Activated CD8-positive, alpha-beta memory T cell treated with anti-CD3 and anti-CD28 coated beads for 24 hours (primary cell): ENCODE measurements at regions not wholly inside any gene's neighbourhood (a gene's known extent, or its start where the extent isn't known, plus 50 kb on each side); places are given as distances from the start of the nearest gene placed in this dataset.

Experiments
- DNase-seq: peaks from one replicate; pipeline ENCODE4 v3.0.0-alpha.2; 2020

DNA sequence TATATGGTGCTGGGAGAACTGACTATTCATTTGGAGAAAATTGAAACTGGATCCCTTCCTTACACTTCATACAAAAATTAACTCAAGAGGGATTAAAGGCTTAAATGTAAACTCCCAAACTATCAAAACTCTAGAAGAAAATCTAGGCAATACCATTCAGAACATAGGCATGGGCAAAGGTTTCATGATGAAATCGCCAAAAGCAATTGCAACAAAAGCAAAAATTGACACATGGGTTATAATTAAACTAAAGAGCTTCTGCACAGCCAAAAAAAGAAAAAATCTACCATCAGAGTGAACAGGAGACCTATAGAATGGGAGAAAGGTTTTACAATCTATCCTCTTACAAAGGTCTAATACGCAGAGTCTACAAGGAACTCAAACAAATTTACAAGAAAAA, 851.3 kb upstream of the MAN1A1 start:
- no peak for DNase-seq

DNA sequence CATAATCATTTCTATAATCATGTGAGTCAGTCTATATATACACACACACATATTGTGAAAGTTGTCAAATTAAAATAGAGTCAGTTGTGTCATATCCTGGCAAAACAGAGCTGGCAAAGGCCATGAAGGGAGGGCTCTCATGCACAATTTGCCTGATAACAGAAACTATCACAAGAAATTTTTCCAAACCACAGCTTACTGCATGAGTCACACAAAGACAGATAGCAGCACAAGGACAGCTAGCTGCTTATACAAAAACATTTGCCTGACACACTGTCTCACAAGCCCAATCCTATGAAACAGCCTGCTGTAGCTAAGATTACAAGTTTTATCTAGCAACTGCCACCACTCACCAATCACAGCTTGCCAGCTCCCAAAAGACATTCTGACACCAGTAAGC, 848.5 kb upstream of the MAN1A1 start:
- no peak for DNase-seq

DNA sequence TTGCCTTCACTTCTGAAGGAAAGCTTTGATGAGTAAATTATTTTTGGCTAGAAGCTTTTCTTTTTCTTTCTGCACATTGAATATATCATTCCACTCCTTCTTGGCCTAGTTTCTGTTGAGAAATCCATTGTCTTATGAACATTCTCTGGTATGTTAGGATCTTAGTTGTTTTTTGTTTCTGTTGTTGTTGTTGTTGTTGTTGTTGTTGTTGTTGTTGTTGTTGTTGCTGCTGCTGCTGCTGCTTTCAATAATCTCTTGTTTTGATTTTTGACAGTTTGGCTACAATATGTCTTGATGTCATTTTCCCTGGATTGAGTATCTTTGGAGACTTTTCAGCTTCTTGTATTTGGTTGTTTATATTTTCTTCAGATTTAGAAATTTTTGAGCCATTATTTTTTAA, 836.5 kb upstream of the MAN1A1 start:
- DNase-seq, result no peak

DNA sequence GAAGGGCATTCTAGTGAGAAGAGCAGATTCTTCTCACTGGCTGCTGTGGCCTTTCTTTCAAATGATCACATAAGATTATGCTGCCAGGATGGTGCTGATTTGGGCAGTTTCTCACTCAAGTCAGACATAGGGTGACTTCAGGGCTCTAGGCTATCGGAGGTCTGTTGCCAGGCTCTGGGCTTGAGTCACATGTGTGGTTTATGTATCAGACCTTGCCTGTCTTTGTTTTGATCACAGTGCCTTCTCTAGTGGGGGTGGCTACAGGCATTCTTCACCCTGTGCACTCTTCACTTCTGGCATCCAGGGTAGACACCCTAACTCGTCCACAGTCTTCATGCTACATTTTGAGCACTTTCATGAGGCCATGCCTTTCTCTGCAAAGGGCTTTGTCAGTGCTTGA, 823.7 kb upstream of the MAN1A1 start:
- no peak for DNase-seq

DNA sequence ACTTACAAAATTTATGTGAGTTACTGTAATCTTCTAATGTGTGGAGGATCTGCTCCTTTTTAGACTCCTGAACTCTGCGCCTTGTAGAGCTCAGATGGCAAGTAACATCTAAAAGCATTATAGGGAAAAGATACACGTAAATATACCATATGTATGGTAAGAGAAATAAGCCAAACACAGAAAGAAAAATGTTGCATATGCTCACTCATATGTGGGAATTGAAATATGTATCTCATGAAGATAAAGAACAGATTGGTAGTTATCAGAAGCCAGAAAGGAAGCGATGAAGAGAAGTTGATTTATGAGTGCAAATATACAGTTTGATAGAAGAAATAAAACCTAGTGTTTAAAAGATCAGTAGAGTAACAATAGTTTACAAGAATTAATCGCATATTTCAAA, 815.0 kb upstream of the MAN1A1 start:
- DNase-seq, result no peak

DNA sequence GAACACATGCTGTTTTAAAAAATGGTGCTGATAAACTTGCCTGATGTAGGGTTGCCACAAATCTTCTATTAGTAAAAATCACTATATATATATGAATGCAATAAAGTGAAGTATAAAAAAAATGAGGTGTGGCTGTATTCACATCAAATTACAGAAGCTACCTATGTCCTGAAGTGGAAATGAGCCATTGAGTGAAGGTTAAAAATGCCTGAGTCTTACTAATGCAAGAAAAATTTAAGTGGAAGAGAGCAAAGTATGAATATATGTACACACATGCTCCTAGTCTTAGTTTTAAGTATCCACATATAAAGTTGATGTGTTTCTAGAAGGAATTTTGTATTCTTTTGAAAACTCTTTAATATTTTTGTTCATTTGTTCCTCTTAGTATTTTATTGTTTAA, 808.3 kb upstream of the MAN1A1 start:
- DNase-seq, result no peak

DNA sequence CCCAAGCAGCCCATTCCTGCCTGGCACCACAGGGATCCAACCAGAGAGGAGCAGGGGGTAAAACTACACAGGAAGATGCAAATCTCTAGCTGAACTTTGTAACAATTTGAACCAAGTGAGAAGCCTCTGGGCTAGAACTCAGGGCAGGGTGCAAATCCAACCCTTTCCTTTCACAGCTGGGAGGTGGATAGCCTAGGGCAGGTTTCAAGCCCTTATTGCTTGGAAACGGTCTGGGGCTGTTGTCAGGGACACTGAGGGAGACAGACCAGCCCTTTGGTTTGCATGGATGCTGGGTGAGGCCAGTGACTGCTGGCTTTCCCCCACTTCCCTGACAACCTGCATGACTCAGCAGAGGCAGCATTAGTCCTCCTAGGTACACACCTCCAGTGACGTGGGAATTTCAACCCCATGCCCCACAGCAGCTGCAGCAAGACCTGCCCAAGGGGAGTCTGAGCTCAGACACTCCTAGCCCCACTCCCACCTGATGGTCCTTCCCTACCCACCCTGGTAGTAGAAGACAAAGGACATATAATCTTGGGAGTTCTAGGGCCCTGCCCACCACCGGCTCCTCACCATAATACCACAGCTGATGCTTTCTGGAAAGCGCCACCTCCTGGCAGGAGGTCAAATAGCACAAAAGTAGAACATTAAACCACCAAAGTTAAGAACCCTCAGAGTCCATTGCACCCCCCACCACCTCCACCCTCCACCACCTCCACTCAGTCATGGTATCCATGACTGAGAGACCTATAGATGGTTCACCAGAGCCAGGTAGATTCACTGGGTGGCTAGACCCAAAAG, 797.7 kb upstream of the MAN1A1 start:
- DNase-seq, result no peak

DNA sequence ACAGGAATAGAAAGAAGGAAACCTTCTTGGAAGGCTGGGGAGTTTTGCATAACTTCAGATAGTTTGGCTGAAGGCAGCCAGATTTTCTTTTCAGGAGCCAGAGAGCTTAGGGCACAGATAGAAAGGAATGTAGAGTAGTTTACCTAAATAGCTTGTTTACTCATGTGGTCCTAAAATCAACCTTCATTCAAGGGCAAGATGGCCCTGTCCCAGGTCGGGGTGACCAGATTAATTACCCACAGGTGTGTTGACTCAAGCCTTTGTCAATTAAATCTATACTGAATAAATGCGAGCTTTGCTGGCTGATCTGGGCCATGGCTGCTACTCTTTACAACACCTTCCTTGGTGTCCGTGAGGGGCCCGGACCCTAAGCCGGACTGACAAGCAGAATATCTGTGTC, 792.0 kb upstream of the MAN1A1 start:
- no peak for DNase-seq

DNA sequence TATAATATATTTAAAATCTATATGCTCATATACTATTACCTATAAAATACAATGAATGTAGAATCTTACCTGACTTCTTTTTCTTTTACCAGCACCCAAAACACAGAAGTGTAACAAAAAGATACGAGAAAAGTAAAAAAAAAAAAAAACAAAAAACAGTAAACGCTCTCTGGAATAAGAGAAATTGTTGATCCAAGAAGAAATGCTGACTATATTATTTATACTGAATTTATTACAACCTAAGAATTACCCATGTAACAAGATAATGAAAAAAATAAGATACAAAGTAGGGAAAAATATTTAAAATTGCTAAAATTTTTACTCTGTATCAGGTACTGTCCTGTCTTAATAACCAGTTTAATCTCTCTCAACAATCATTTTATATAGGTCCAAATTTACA, 787.9 kb upstream of the MAN1A1 start:
- no peak for DNase-seq

DNA sequence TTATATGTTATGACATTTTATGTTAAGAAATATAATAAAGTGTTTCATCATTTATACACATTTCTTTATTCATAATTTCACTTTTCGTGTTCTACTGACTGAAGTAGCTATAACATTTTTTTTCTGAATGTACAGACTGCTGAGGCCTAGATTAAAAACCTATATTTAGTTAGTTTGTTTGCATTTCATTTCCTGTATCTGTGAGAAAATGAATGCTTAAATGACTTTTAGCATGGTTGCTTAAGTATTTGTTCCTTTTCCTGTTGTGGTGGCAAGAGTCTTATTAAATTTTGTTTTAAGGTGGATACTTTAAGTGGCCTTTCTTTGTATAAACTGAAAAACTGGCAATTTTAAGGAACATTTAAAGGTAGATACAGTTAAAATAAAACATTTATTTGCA, 779.7 kb upstream of the MAN1A1 start:
- DNase-seq, result no peak

DNA sequence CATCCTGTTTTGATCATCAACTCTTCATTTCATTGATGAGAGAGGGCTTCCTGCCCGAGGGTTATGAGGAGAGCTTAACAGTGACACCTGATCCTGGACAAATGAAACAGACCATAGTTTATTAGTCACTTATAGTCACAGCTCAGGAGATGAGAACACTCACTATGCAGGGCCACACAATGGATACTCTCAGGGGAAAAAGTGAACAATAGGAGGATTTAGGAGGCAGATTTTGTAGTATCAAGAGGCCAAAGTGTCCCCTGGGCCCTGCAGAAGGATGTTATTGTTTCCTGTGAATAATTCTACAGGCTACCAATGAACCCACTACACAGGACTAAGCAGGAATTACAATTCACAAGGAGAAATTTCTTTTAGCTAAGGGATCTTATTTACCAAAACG, 772.8 kb upstream of the MAN1A1 start:
- DNase-seq, result no peak

DNA sequence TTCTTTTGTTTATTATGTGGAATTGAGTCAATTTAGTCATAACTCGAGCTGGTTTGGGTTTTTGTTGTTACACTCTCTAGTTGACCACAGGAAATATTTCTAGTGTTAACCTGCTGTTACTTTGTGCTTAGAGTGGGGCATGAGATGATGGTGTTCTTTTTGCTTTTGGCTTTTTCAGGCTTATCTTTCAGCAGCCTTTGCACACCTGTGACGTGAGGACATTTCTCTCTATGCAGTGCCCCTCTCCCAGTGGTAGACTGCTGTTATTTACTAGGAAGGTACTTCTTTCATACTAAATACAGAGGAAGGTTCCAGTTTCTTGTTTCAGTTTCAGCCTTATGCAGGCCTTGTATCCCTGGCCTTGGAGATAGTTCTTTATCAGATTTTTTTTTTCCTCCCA, 766.8 kb upstream of the MAN1A1 start:
- no peak for DNase-seq

DNA sequence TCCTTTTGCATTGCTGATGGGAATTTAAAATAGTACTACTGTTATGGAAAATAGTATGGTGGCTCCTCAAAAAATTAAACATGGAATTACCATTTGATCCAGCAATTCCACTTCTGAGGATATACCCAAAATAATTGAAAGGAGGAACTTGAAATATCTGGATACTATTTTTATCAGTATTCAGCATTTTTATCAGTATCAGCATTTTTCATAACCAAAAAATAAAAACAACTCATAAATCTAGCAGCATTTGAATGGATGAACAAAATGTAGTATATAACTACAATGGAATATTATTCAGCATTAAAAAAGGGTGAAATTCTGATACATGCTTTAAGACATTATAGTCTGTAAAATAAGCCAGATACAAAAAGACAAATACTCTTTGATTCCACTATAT, 763.4 kb upstream of the MAN1A1 start:
- DNase-seq, result no peak

DNA sequence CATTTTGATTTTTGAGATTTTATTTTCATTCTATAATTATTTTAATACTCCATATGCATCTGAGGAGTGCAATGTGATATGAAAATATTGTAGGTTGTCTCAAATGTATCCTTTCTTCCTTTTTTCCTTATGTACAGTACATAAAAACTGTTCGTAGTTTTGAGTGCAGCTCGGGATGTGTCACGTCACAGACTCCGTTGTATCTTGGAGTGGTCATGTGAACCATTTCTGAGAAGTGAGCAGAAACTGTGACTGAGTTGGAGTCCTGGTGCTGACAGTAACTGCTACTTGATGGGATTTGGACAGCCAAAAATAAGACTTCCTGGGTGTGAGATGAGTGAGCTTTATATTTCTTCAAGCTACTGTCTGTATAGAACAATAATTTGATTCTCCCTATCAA, 761.4 kb upstream of the MAN1A1 start:
- DNase-seq, result no peak

DNA sequence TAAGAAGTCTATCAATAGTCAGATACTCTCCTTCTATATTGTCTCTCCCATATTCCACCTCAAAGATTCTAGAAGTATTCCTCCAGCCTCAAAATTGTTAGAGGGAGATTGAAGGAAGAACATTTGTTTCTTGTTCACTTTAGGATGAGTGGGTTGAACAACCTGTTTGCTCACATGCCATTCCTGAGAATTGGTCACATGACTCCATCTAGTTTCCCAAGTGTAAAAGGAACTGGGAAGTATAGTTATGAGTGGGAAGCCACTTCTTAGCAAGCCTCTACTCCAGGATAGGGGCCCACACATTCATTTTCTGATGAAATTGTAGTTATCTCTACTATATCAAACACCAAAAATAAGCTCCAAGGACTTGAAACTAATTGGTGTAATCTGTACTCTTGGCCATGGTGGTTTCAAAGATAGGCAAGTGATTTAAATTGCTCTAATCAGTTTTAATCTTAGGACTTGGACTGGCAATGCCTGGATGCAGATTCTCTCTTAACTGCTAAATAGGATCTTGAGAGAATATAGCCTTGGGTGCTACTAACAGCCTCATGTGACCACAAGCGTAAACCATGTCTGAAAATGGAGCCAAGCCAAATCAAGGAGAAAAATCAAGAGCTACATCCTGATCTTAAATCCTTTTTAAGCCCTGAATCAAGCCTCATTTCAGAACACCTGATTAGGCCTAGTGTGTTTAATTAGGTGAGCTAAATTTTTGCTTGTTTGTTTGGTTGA, 758.7 kb upstream of the MAN1A1 start:
- no peak for DNase-seq

DNA sequence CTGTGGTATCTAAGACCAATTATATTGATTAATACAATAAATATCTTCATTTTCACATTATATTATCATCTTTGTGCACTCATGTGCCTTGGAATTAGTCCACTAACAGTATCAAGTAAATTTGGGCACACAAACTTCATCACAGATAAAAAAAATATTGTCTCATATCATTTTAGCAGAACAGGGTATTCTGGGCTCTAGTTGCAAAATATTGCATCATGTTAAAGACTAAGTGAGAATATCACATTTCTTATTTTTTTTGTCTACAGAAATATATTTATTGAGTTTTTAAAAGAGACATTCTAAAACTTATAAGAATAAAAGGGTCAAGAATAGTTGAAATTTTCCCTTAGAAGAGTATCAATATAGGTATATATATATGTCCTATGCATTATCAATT, 754.1 kb upstream of the MAN1A1 start:
- DNase-seq, result no peak

DNA sequence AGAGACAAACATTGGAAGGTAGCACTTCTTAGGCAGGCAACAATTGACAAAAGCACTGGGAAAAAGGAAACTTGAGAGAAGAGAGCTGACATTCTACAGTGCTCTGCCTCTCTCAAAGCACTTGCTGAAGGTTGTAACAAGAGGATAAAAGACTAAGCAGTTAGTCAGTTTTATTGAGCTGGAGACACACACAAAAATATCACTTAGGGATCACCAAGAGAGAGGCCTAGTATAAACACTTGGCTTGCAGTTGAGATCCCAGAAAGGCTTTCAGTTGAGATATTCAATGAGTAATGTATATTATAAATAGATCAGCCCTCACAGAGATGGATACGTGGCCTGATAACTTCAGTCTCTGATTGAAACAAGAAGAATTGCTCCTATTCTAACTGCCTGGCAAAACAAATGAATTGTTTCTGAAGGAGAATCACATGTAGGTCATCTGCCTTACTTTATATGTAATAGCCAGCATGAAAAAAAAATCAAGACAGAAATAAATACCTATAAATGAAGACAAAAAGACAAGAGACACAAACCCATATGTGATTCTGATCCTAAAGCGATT, 747.2 kb upstream of the MAN1A1 start:
- no peak for DNase-seq

DNA sequence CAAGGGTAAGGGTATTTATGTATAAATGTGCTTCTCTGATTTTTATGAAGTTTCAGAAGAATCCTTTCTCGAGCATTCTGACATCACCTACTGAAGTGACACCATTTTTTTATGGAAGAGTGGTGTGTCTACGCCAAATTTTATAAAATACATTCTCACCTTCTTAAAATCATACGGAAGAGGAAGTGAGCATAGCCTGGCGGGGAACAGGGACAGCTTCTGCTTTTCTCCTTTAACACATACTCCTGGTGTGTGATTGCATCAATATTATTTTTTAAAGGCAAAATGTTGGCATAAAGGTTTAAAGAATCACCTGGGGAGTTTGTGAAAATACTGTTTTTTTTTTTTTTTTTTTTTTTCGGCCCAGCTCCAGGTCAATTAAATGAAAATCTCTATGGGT, 733.6 kb upstream of the MAN1A1 start:
- no peak for DNase-seq

DNA sequence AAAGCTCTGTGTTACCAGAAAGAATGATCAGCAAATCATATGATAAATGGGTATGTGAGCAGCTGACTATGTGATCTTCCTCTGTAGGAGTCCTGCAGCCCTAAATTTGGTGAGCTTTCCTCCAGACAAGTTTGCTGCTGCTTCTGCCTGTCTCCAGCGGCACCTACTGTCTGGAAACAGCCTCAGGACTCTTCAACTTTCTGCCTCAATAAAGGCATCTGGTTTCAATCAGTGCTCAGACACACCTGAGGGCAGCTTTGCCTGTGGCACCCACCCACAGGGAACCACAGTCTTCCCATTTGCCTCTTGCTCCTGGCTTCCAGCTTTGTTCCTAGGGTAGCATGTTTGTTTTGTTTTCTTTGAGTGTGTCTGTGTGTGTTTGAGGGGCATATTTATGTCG, 727.9 kb upstream of the MAN1A1 start:
- no peak for DNase-seq

DNA sequence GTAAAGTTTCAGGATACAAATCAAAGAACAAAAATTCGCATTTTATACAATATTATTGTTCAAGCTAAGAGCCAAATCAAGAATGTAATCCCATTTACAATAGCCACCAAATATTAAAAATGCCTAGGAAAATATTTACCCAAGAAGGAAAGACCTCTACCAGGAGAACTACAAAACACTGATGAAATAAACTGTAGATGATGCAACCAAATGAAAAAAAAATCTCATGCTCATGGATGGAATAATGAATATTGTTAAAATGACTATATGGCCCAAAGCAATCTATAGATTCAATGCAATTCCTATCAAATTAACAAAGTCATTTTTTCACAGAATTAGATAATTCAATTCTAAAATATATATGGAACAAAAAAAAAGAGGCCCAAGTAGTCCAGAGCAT, 708.8 kb upstream of the MAN1A1 start:
- no peak for DNase-seq

DNA sequence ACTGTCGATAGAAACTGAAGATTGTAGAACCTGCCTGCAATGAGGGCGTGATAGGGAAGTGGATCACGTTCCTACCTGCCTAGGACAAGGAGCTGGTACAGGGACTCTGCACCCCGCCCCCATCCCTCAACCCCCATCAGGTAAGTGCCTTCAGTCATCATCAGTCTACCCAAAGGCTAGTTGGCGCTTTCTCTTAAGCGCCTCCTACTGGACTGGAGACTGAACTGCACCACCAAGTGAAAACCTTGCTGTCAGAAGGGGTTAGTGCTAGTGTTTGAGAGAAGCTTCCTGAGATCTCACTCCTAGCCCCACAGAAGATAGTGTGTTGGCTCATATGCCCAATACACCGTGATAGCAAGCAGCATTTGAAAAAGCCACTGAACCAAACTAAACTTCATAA, 706.5 kb upstream of the MAN1A1 start:
- DNase-seq, result no peak

DNA sequence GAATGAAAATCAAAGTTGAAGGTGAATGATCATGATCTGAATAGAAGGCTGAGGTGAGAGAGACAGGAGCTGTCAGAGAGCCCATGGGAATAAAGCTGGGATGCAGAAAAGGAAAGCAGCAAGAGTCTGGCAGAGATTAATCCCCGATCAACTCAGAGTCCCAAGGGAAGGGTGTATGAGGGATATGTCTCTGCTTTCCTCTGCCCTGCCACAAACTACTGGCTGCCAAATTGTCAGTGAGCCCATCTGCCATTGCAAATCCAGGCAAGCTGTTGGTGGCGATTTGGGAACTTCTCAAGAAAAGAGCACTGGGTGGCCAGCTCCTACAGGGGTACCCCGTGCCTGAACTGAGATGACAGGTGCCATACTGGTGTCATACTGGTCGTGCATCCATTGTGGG, 705.5 kb upstream of the MAN1A1 start:
- DNase-seq, result no peak

DNA sequence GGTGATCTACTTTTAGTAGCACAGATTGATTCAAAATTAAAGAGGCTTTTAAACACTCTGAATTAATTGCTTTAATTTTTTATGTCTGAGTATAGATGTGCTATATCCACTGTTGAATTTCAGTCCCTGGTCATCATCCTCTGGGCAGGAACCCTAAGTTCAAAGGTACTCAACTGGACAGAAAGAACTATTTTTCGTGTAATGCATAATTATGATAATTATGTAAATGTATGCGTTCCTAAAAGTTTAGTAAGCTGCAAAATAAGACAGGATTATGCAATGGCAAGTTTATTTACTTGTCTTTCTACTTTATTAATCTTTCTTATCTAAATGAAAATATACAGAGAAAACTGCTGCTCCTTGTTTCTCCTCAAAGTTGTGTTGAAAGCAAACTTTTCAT, 690.1 kb upstream of the MAN1A1 start:
- DNase-seq, result no peak

DNA sequence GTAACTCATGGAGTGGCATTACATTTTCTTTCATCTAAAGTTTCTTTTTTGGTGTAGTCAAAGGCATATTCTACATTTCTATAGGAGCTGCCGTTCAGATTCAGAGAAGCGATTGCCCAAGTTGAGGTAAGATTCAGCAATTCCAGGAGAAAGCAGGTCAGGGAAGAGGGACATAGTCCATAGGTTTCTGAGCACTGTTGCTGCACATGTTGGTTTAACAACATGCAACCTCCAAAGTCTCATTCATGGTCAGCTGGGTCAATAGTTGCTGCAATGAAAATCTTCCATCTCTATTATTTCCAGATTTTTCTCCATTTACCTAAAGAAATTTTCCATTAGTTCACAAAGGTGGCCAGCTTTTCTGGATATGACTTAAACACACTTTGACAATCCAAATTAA, 682.3 kb upstream of the MAN1A1 start:
- DNase-seq, result no peak

DNA sequence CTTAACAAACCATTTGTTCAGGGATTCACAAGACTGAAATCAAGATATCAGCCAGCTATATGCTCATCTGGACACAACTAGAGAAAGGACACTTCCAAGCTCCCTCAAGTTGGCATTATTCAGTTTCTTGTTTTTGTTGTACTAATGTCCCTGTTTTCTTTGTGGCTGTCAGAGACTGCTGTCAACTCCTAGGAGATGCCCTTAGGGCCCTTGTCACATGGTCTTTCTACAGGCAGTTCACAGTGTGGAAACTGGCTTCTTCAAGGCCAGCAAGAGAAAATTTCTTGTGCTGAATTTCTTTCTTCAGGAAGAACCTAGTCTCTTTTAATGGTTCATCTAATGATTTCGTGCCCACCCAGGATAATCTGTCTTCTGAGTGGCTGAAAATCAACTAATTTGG, 677.2 kb upstream of the MAN1A1 start:
- DNase-seq, result no peak
